ENCODE measurements at regions not wholly inside any gene's neighbourhood (a gene's known extent, or its start where the extent isn't known, plus 50 kb on each side); places are given as distances from the start of the nearest gene placed in this dataset.

DNA sequence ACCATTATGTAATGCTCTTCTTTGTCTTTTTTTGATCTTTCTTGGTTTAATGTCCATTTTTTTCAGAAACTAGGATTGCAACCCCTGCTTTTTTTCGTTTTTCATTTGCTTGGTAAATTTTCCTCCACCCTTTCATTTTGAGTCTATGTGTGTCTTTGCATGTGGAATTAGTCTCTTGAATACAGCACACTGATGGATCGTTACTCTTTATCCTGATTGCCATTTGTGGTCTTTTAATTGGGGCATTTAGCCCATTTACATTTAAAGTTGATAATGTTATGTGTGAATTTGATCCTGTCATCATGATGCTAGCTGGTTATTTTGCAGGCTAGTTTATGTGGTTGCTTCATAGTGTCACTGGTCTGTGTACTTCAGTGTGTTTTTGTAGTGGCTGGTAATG, 75.6 kb upstream of the ETV3 start:
- TF ChIP-seq POLR2A (IDR thresholded peaks at IDR 0.05): no peak
- TF ChIP-seq, protein P1, sequence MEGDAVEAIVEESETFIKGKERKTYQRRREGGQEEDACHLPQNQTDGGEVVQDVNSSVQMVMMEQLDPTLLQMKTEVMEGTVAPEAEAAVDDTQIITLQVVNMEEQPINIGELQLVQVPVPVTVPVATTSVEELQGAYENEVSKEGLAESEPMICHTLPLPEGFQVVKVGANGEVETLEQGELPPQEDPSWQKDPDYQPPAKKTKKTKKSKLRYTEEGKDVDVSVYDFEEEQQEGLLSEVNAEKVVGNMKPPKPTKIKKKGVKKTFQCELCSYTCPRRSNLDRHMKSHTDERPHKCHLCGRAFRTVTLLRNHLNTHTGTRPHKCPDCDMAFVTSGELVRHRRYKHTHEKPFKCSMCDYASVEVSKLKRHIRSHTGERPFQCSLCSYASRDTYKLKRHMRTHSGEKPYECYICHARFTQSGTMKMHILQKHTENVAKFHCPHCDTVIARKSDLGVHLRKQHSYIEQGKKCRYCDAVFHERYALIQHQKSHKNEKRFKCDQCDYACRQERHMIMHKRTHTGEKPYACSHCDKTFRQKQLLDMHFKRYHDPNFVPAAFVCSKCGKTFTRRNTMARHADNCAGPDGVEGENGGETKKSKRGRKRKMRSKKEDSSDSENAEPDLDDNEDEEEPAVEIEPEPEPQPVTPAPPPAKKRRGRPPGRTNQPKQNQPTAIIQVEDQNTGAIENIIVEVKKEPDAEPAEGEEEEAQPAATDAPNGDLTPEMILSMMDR (IDR thresholded peaks at IDR 0.05): no peak
